Nephron (organoid): ENCODE measurements at regions not wholly inside any gene's neighbourhood (a gene's known extent, or its start where the extent isn't known, plus 50 kb on each side); places are given as distances from the start of the nearest gene placed in this dataset.

Experiments
- H3K27ac Mint-ChIP-seq, 3 experiments: 2 replicates each; pipeline ENCODE4 v1.8.0; 2020; ENCODE audit warnings: mixed read lengths in 3 of 3, mild to moderate bottlenecking in 2 of 3, moderate library complexity in 1 of 3
- H3K27me3 Mint-ChIP-seq: 2 replicates; pipeline ENCODE4 v1.8.0; 2021; ENCODE audit warnings: low read depth, mild to moderate bottlenecking, moderate library complexity, mixed read lengths
- H3K36me3 Mint-ChIP-seq: 2 replicates; pipeline ENCODE4 v1.8.0; 2020; ENCODE audit warnings: low read depth, mixed read lengths
- H3K4me1 Mint-ChIP-seq: 2 replicates; pipeline ENCODE4 v1.8.0; 2020; ENCODE audit warnings: mixed read lengths
- H3K4me3 Mint-ChIP-seq, 3 experiments: 2 replicates each; pipeline ENCODE4 v1.8.0; 2020; ENCODE audit warnings: mild to moderate bottlenecking in 3 of 3, mixed read lengths in 3 of 3, moderate library complexity in 2 of 3
- H3K9me3 Mint-ChIP-seq: 2 replicates; pipeline ENCODE4 v1.8.0; 2020; ENCODE audit warnings: mixed read lengths
- TF ChIP-seq, protein P1 (sequence below), 3 experiments: fragments of 200-600 bp; sonication (generic); IDR thresholded peaks; one replicate each; pipeline ENCODE4 v1.5.0; 2021; ENCODE audit warnings: antibody characterized with exemption in 3 of 3; ENCODE audit not compliant: unreplicated experiment in 3 of 3

DNA sequence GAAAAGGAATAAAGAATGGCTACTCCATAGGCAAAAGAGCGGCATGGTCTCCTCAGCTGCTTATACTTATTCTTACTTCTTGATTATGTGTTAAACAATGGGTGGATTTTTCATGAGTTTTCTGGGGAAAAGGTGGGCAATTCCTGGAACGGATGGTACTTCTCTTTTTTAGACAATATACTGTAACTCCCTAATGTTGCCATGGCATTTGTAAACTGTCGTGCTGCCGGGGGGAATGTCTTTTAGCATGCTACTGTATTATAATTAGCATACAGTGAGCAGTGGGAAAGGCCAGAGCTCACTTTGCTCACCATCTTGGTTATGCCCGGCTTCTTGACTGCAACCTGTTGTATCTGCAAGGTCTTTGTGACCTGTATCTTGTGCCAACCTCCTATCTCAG is 372.1 kb upstream of the AKR1E2 start:
- TF ChIP-seq, protein P1, sequence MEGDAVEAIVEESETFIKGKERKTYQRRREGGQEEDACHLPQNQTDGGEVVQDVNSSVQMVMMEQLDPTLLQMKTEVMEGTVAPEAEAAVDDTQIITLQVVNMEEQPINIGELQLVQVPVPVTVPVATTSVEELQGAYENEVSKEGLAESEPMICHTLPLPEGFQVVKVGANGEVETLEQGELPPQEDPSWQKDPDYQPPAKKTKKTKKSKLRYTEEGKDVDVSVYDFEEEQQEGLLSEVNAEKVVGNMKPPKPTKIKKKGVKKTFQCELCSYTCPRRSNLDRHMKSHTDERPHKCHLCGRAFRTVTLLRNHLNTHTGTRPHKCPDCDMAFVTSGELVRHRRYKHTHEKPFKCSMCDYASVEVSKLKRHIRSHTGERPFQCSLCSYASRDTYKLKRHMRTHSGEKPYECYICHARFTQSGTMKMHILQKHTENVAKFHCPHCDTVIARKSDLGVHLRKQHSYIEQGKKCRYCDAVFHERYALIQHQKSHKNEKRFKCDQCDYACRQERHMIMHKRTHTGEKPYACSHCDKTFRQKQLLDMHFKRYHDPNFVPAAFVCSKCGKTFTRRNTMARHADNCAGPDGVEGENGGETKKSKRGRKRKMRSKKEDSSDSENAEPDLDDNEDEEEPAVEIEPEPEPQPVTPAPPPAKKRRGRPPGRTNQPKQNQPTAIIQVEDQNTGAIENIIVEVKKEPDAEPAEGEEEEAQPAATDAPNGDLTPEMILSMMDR (IDR thresholded peaks at IDR 0.05; ENCODE audit: unreplicated experiment in 3 of 3), result no peak
- Mint-ChIP-seq H3K36me3 (no peaks in the 10 kb centered on the region), H3K27me3 (no peaks in the 10 kb centered on the region), H3K9me3 (no peaks in the 10 kb centered on the region), H3K4me3 (no peak overlapping the region), H3K27ac (no peak overlapping the region), H3K4me1 (no peaks in the 10 kb centered on the region)

DNA sequence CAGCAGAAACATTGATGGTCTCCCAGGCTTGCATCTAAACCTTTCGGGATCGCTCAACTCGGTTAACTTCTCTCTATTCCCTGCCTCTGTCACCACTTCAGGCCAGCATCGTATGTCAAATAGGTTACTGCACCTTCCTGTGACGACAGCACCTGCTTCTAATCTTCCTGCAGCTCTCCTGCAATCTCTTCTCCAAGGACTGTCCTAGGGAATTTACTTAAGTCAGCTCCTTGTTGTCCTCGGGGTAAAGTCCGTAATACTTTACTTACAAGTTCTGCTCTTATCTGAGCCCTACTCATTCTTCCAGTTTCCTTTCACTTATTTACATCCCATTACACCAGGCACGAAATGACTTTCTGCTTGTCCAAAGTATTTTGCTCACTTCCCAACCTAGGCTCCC is 372.7 kb upstream of the AKR1E2 start:
- TF ChIP-seq, protein P1 (IDR thresholded peaks at IDR 0.05; ENCODE audit: unreplicated experiment in 3 of 3), result no peak
- Mint-ChIP-seq H3K4me1 (peaks cover 2% of the 10 kb centered on the region), H3K27ac (no peak overlapping the region), H3K27me3 (no peaks in the 10 kb centered on the region), H3K9me3 (no peaks in the 10 kb centered on the region), H3K36me3 (no peaks in the 10 kb centered on the region), H3K4me3 (no peak overlapping the region)

DNA sequence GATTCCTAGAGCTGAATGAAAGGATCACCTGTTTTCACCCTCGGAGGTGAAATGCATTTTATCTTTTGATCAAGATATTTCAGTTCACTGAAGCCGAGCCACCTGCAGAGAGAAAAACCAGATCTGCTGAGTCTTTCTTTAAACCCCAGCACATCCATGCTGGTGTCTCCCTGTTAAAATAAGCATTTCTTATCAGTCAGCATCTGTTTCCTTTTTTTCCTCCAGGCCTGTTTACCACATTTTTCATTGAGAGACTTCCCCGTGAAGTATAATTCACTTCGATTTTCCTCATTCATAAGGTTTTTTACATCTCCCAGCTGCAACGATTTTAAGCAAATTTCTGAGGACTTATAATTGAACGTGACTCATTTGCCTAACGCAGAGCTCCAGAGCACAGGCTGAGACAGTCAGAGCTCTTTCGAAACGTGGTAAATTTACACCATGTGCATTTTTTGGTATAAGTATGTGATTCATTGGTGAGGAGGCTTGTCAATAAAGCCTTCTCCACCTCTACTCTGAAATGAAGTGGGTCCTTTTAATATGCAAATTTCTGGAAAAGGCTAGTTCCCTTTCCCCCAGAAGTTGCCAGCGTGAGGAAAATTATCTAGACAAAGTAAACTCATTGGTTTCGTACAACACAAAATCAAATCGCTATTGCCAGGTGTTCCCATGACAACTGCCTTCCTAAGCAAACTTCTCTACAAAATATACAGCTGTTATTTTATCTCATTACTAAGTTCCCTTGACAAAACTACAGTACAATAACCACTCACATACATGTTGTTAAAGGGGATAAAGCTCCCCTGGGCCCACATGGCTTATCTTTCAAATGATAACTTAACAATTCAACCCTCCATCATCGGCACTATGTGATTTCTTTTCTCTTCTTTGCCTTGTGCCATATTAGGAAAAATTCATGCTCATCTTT is 374.8 kb upstream of the AKR1E2 start:
- H3K27ac Mint-ChIP-seq, result no peak overlapping the region
- H3K9me3 Mint-ChIP-seq, result no peaks in the 10 kb centered on the region
- no peaks in the 10 kb centered on the region for H3K27me3 Mint-ChIP-seq
- H3K4me1 Mint-ChIP-seq, result peaks cover 4% of the 10 kb centered on the region
- no peak overlapping the region for H3K4me3 Mint-ChIP-seq
- no peaks in the 10 kb centered on the region for H3K36me3 Mint-ChIP-seq
- TF ChIP-seq, protein P1 (IDR thresholded peaks at IDR 0.05; ENCODE audit: unreplicated experiment in 3 of 3), result no peak

DNA sequence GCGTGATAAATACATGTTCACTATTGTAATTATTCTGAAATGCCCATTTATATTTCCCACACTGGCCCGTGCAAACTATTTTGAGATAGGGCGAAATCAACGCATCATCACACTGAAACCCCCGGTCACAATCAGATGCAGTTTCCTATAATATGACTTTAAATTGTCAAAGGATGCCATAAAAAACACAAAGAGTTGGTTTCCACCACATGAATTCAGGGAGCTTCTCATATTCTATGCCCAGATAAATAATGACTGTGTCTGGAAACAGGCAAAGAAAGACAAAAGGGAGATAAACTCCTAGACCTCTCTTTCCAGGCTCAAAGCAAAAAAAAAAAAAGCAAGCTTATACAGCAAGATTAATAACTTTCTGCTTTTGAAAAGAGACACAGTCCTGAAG is 375.8 kb upstream of the AKR1E2 start:
- Mint-ChIP-seq H3K4me1 (peaks cover 4% of the 10 kb centered on the region), H3K36me3 (no peaks in the 10 kb centered on the region), H3K9me3 (no peaks in the 10 kb centered on the region), H3K27me3 (no peaks in the 10 kb centered on the region), H3K27ac (no peak overlapping the region), H3K4me3 (no peak overlapping the region)
- TF ChIP-seq, protein P1 (IDR thresholded peaks at IDR 0.05; ENCODE audit: unreplicated experiment in 3 of 3), result no peak

DNA sequence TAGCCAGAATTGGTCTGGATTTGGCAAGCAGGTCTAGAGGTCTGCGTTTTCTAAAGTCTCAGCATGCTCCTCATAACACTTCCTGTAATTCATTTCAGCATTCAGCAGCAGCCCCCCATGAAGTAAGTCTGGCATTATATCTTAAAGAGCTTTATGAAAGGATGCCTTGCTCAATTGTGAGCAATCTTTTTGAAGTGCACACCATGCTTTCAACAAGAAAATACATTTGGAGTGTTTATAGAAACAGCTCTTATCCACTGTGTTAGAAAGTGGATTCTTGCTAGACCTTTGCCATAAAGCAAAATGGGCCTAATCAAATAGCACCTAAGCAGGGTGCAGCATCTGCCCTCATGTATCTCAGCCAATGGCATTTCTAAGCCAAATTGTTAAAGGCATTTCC is 378.0 kb upstream of the AKR1E2 start:
- TF ChIP-seq, protein P1 (IDR thresholded peaks at IDR 0.05; ENCODE audit: unreplicated experiment in 3 of 3), result no peak
- H3K27me3 Mint-ChIP-seq, result no peaks in the 10 kb centered on the region
- H3K9me3 Mint-ChIP-seq, result peaks cover 10% of the 10 kb centered on the region
- no peak overlapping the region for H3K4me3 Mint-ChIP-seq
- H3K27ac Mint-ChIP-seq, result no peak overlapping the region
- peaks cover 5% of the 10 kb centered on the region for H3K36me3 Mint-ChIP-seq
- peaks cover 4% of the 10 kb centered on the region for H3K4me1 Mint-ChIP-seq

DNA sequence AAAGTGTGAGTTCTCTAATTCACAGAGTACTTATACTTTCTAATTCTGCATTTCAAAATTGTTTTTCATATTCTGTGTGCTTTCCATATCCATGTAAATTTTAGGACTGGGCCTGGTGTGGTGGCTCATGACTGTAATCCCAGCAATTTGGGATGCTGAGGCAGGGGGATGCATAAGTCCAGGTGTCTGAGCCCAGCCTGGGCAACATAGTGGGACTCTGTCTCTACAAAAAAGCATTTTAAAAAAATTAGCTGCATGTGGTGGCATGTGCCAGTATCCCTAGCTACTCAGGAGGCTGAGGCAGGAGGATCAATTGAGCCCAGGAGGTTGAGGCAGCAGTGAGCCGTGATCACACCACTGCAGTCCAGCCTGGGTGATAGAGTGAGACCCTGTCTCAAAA is 382.6 kb upstream of the AKR1E2 start:
- Mint-ChIP-seq H3K9me3 (peaks cover 11% of the 10 kb centered on the region), H3K27me3 (no peaks in the 10 kb centered on the region), H3K27ac (no peak overlapping the region), H3K4me1 (peaks cover 4% of the 10 kb centered on the region), H3K4me3 (no peak overlapping the region), H3K36me3 (peaks cover 5% of the 10 kb centered on the region)
- TF ChIP-seq, protein P1 (IDR thresholded peaks at IDR 0.05; ENCODE audit: unreplicated experiment in 3 of 3), result no peak
